ENCODE measurements at regions not wholly inside any gene's neighbourhood (a gene's known extent, or its start where the extent isn't known, plus 50 kb on each side); places are given as distances from the start of the nearest gene placed in this dataset.

DNA sequence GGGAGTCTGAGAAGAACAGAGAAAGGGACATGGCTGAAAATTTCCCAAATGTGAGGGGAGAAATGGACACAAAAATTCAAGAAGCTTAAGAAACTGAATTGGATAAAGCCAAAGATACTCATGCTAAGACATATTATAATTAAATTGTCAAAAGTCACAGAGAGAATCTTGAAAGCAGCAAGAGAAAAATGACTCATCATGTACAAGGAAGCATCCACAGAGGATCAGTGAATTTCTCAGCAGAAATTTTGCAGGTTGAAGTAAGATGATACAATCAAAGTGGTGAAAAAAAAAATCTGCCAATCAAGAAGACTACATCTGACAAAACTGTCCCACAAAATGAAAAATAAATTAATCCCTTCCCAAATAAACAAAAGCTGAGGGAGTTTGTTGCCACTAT lies 56.8 kb downstream of the MPP7 start:
- TF ChIP-seq, protein P1, sequence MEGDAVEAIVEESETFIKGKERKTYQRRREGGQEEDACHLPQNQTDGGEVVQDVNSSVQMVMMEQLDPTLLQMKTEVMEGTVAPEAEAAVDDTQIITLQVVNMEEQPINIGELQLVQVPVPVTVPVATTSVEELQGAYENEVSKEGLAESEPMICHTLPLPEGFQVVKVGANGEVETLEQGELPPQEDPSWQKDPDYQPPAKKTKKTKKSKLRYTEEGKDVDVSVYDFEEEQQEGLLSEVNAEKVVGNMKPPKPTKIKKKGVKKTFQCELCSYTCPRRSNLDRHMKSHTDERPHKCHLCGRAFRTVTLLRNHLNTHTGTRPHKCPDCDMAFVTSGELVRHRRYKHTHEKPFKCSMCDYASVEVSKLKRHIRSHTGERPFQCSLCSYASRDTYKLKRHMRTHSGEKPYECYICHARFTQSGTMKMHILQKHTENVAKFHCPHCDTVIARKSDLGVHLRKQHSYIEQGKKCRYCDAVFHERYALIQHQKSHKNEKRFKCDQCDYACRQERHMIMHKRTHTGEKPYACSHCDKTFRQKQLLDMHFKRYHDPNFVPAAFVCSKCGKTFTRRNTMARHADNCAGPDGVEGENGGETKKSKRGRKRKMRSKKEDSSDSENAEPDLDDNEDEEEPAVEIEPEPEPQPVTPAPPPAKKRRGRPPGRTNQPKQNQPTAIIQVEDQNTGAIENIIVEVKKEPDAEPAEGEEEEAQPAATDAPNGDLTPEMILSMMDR (IDR thresholded peaks at IDR 0.05; ENCODE audit: low read depth, low read length) = no peak
- TF ChIP-seq EZH2phosphoT487 (IDR thresholded peaks at IDR 0.05; ENCODE audit: low read depth) = no peak
